ENCODE measurements at regions not wholly inside any gene's neighbourhood (a gene's known extent, or its start where the extent isn't known, plus 50 kb on each side); places are given as distances from the start of the nearest gene placed in this dataset.

GRCh38 chr3:20873235-20873634, 687.2 kb upstream of the SGO1 start:
- TF ChIP-seq SMC3 (conservative IDR thresholded peaks at IDR 0.05; ENCODE audit: poor library complexity) (no peak), CTCF (IDR thresholded peaks at IDR 0.05; ENCODE audit: poor library complexity, severe bottlenecking) (no peak), EP300 (conservative IDR thresholded peaks at IDR 0.05; ENCODE audit: poor library complexity, severe bottlenecking) (no peak), POLR2AphosphoS5 (IDR thresholded peaks at IDR 0.05) (no peak)

All from neural cell (in vitro differentiated cells).